Panc1 (cell line): ENCODE measurements at regions not wholly inside any gene's neighbourhood (a gene's known extent, or its start where the extent isn't known, plus 50 kb on each side); places are given as distances from the start of the nearest gene placed in this dataset. TPM values are rescaled to one million over a fixed set of nuclear protein-coding genes. Genes with fewer than 3 reads are reported as not detected.
"Not testable (repeated sequence)": the region's sequence is repeated elsewhere in the genome, so short reads cannot be mapped to it uniquely, and the experiment has no call there.

Experiments used
- ATAC-seq: fragments of 200-7000 bp; cut with Tn5 transposase; 2 replicates; pipeline ENCODE4 v1.9.1; 2020; ENCODE audit warnings: mild to moderate bottlenecking, moderate library complexity
- BruUV-seq: library from RNA; stranded (reverse); fragments of 400-500 nt; replicated peaks from 2 replicates; lab custom pipeline; 2021; lab: Mats Ljungman, UMichigan
- CTCF ChIA-PET: fragments of 300-600 bp; sonication (Branson Sonifier 250); formaldehyde crosslinking; loops from one replicate; lab custom pipeline; 2022; ENCODE audit warnings: antibody characterized with exemption; lab: Charles Lee
- POLR2A ChIA-PET: fragments of 300-600 bp; sonication (Branson Sonifier 250); formaldehyde crosslinking; loops from one replicate; lab custom pipeline; 2022; ENCODE audit warnings: antibody characterized with exemption; lab: Charles Lee
- DNase-seq: peaks from one replicate; pipeline ENCODE4 v3.0.0-alpha.2; 2010; ENCODE audit warnings: low read depth, low spot score
- H3K27ac ChIP-seq: 2 replicates; pipeline ENCODE4 v1.5.1; 2011; ENCODE audit warnings: mild to moderate bottlenecking, low read length, inconsistent platforms
- H3K27me3 ChIP-seq: fragments of 200-500 bp; sonication (Bioruptor generic); 2 replicates; pipeline ENCODE4 v1.6.0; 2014; ENCODE audit warnings: low read length, inconsistent platforms; ENCODE audit not compliant: control insufficient read depth, insufficient read depth
- H3K36me3 ChIP-seq: fragments of 200-500 bp; sonication (Bioruptor generic); 2 replicates; pipeline ENCODE4 v1.5.1; 2014; ENCODE audit warnings: inconsistent platforms, mild to moderate bottlenecking, low read length, moderate library complexity; ENCODE audit not compliant: control insufficient read depth, insufficient read depth
- H3K4me1 ChIP-seq: 2 replicates; pipeline ENCODE4 v1.5.1; 2011; ENCODE audit warnings: inconsistent platforms, mild to moderate bottlenecking, low read length, moderate library complexity; ENCODE audit not compliant: control insufficient read depth, insufficient read depth
- H3K4me3 ChIP-seq, 2 experiments: 2 replicates each; pipeline ENCODE4 v1.5.1; 2011 to 2012; ENCODE audit warnings: low read depth in 2 of 2, low read length in 2 of 2, mild to moderate bottlenecking in 2 of 2, inconsistent platforms in 1 of 2, moderate library complexity in 1 of 2
- H3K9me3 ChIP-seq: fragments of 200-500 bp; sonication (Bioruptor generic); 2 replicates; pipeline ENCODE4 v1.5.1; 2014; ENCODE audit warnings: low read depth, mild to moderate bottlenecking, inconsistent platforms, low read length, moderate library complexity; ENCODE audit not compliant: control insufficient read depth, insufficient read depth
- in situ Hi-C: cut with HindIII; loops from 2 replicates; pipeline ENCODE4 v1.10.0; 2016; ENCODE audit warnings: low sequenced_read_pairs, low pct_unique_long_range_greater_than_20kb
- intact Hi-C: fragments of 100-400 bp; cut with micrococcal nuclease; formaldehyde crosslinking; loops from one replicate; pipeline ENCODE4 v1.10.0; 2022; ENCODE audit not compliant: unreplicated experiment
- microRNA-seq: library from miRNA; unstranded; fragments of <30 nt; microRNA quantifications from one replicate; pipeline ENCODE4 v1.1.0, GENCODE V29; 2020; ENCODE audit not compliant: unreplicated experiment

- H3K27me3 ChIP-seq = peaks cover 12% of the 10 kb centered on the region
These were observed 51.7 kb upstream of the GOLGA8A start for GRCh38 chr15:34488973-34489959.

More at GRCh38 chr15:34488973-34489959, 51.7 kb upstream of the GOLGA8A start:
- BruUV-seq, H3K4me1 ChIP-seq, H3K4me3 ChIP-seq, H3K9me3 ChIP-seq, in situ Hi-C loops, DNase-seq, H3K36me3 ChIP-seq, intact Hi-C loops, H3K27ac ChIP-seq, CTCF ChIA-PET, POLR2A ChIA-PET: not testable (repeated sequence)
- peak; percentile 84 for ATAC-seq

Small RNAs in the stretch of these regions (microRNA-seq; reads per million reads assigned to microRNA genes)
- gene MIR1233-2 = not detected
